Hypothalamus (tissue), 51 donors: ENCODE measurements at regions not wholly inside any gene's neighbourhood (a gene's known extent, or its start where the extent isn't known, plus 50 kb on each side); places are given as distances from the start of the nearest gene placed in this dataset.
"Not testable (repeated sequence)": the region's sequence is repeated elsewhere in the genome, so short reads cannot be mapped to it uniquely, and the experiment has no call there.

Source experiments
- DNase-seq, 51 donors: peaks; one replicate each; lab custom pipeline; 2025; lab: John Stamatoyannopoulos, UW

DNA sequence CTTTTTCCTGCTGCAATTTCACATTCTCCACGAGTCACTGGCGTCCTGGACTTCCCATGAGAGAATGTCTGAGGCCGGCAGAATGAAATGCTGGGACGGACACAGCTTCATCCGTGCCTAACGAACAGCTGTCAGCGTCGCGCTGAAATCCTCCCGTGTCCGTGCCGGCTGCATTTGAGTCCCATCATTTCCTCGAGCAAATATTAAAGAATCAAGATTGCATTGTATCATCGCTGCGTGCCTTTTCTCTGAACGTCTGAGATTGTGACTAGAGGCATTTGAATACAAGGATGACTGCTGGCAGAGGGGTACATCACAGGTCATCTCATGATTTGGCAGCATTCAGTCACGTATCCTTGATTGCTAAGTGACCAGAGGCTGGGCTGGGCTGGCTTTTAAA, 279.9 kb downstream of the ASMT start:
- peak in 1 of 51 donors; percentile 3 for DNase-seq

DNA sequence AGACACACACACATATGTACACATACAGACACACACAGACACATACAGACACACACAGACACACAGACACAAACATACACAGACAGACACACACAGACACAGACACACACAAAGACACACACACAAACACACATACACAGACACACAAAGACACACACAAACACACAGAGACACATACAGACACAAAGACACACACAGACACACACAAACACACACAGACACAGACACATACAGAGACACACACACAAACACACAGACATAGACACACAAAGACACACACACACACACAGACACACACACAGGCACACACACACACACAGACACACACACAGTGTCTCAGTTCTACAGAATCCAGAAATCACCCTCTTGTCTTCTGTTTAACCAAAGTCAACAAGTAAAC, 280.7 kb downstream of the ASMT start:
- no peak for DNase-seq

DNA sequence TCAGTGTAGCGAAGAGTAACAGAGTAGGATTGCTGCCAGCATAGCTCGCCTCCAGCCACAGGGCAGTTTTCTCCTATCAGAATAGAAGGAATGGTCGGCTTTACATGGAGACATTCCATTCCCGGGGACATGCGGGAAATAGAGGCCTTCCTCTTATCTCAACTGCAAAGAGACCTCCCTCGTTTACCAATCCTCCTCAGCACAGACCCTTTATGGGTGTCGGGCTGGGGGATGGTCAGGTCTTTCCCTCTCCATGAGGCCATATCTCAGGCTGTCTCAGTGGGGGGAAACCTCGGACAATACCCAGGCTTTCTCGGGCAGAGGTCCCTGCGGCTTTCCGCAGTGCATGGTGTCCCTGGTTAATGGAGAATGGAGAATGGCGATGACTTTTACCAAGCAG, 285.0 kb downstream of the ASMT start:
- no peak for DNase-seq

DNA sequence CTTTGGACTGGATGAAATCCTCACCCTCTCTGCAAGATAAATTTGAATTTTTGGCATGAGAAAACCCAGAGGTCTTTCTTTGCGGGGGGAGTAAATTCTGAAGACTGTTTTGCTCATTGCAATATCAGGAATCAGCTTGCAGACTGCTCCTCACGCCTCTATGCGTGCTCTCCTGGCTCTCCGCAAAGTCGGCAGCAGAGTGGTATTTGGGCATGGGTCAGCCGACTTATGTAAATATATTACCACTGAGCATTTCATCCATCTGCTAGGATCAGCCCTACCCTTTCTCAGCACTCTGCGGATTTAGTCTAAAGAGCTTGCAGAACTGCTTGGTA, 288.0 kb downstream of the ASMT start:
- no peak for DNase-seq

DNA sequence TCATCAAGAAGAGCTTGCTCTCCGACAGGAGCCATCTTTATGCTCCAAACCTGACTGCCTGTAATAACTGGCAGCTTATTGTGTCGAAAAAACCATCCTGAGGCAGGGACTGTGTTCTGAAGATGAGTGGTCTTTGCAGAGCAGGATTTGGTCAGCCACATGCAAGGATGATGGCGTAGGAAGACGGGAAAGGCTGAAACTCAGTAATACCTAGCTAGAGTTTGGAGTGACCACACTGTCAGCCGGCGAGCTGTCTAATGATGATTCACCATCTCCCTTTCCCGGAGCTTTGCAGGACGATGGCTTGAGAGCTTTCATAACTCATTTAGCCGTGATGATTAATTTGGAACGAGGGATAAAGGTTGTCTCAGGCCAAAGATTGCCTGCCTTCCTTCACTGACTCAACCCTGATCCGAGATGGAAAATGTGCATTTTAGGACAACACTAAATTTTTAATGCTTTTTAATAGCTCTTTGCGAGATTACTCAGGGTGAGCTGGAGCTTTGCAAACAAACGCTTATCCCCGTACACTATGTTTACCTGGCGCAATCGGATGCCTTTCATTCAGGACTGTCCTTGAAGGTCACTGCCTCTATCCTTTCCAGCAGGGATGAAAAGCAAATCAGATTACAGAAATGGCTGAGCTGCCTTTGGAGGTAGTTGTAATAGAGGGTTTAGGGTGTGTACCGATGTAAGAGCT, 288.5 kb downstream of the ASMT start:
- DNase-seq, result peak in 3 of 51 donors; percentile 1 to 7 (median 1)

DNA sequence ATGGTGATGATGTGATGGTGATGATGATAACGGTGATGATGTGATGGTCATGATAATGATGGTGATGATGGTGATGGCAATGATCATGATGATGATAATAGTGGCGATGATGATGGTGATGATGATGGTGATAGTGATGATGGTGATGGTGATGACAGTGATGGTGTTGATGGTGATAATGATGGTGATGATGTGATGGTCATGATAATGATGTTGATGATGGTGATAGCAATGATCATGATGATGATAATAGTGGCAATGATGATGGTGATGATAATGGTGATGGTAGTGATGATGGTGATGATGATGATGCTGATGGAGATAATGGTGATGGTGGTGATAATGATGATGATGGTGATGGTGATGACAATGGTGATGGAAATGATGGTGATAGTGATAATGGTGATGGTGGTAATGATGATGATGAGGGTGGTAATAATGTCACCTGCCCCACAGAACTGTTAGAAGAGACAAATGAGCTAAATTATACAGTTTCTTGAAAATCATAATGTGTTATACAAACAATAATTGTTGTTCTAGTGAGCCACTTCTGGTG, 289.9 kb downstream of the ASMT start:
- DNase-seq, result no peak

DNA sequence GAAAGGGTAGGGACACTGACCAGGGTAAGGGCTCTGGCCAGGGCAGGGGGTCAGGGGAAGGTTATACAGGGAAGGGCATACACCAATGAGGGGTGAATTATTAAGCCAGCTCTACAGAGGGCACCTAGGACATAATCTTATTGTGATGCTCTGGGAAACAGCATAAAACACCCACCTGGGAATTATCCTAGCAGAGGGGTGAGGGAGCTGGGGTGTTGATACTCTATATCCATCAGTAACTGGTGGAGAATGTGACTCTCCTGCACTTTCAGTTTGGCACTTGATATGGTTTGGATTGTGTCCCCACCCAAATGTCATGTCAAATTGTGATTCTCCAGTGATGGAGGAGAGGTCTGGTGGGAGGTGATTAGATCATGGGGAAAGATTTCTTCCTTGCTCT, 291.2 kb downstream of the ASMT start:
- DNase-seq, result no peak

DNA sequence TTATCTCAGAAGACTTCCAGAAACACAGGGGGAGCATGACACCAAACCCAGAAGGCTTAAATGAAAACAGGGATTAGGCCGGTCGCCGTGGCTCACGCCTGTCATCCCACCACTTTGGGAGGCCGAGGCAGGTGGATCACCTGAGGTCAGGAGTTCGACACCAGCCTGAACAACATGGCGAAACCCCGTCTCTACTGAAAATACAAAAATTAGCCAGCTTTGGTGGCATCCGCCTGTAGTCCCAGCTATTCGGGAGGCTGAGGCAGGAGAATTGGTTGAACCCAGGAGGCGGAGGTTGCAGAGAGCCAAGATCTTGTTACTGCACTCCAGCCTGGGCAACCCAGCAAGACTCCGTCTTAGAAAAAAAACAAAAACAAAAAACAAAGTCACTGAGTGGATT, 294.1 kb downstream of the ASMT start:
- DNase-seq, result not testable (repeated sequence)

DNA sequence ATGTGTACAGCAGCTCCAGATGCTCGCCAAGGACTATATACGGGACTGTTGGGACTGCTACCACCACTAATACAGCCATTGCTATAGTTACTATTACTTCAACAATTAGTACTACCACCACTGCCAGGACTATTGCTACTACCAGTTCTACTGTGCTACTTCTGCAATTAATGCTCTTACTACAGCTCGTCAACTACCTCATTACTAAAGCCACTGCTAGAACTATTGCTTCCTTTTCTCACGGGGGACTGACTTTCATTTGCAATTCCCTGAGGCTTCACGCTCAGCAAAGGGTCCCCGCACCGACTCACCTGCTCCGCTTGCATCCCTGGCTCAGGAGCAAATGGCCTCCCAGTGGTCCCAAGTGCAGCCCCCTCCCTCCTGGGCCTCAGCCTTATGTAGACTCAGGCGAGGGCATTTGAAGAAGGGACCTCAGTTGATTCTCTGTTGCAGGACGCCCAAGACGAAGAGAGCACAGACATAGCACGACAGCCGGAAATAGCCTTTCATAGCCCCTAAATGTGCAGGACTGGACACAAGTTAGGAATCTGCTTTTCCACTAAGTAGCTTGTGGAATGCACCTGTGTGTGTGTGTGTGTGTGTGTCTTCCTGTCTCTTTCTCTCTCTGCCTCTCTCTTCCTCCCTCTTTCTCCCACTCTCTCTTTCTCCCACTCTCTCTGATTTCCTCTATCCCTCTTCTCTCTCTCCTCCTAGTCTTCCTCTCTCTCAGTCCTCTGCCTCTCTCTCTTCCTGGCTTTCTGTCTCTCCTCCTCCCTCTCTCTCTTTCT, 294.8 kb downstream of the ASMT start:
- no peak for DNase-seq

DNA sequence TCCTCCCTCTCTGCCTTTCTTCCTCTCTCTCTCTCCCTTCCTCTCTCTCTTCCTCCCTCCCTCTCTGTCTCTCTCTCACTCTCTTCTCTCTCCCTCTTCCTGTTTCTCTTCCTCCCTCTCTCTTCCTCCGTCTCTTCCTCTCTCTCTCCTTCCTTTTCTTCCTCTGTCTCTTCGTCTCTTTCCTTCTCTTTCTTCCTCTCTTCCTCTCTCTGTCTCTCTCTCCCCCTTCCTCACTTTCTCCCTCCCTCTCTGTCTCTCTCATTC, 295.3 kb downstream of the ASMT start:
- no peak for DNase-seq

DNA sequence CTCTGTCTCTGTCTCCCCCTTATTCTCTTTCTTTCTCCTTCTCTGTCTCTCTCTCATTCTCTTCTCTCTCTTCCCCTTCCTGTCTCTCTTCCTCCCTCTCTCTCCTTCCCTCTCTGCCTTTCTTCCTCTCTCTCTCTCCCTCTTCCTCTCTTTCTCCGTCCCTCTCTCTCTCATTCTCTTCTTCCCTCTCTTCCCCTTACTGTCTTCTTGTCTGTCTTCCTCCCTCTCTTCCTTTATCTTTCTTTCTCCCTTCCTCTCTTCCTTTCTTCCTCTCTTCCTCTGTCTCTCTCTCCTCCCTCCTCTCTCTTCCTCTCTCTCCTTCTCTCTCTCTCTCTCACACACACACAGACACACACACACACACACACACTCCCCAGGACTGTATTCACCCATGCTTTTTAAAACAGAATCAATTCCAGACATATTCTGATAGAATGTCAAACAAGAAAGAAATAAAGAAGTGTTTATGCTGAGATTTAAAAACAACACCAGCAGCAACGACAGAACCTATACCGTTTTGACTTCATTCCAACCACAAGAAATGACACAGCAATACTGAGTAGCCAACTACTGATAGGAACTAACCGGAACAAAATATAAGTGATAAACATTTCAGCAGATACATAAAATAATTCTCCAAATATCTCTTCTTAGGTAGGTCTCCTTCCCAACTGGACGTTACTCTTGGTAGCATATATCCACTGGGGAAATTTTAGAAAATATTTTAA, 296.7 kb downstream of the ASMT start:
- DNase-seq, result no peak

DNA sequence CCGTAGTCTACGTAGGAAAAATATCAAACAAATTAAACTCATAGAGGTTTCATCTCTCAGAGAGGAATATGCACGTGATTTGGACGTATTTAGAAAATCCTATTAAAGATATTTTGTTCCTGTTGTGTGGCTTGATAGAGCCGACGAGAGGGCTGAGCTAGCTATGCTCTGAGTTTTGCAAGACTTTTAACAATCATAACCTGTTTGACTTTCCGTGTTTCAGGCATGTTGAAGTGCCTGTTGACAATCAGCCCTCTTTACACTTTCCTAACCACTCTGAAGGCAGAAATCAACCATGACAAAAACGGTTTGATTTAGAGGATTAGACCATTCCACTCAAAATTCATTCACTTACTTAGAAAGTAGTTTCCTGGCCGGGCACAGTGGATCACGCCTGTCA, 297.3 kb downstream of the ASMT start:
- DNase-seq, result no peak

DNA sequence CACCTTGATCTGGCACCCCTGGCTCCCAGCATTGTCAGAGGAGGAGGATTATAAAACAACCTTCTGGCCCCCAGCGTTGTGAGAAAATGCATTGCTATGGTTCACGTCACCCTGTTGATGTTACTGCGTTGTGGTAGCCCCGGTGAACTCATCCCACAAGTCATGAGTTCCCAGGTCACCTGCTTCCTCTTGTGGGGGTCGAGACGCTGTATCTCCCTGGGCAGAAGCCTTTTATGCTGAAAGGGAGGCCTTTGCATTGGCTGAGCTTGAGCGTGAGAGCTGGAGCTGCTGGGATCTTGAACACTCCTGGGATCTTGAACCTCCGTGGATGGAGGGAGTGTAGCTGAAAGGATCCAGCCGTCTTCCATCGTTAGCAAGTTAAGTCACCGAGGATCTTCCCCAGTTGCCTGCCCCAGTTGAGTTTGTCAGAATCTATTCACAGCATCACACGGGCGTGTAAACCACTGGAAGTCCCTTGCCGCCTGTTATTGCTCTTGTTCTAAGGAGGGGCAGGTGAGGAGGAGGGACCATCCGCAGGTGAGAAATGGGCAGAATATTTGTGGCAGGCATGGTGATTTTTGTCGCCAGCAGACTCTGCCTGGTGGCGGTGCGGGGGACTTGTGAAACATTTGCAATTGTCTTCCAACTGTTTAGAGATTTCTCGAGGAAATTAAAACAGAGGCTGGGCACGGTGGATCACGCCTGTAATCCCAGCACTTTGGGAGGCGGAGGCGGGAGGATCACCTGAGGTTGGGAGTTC, 299.9 kb downstream of the ASMT start:
- DNase-seq, result no peak

DNA sequence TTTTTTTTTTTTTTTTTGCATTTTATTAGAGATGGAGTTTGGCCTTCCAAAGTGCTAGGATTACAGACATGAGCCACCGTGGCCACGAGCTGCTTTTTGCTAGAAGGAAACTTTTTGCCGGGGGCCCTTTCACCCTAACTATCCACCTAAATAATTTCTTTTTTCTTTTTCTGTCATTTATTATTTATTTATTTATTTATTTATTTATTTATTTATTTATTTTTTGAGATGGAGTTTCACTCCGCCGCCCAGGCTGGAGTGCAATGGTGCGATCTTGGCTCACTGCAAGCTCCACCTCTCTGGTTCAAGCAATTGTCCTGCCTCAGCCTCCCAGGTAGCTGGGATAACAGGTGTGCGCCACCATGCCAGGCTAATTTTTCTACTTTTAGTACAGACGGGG, 303.9 kb downstream of the ASMT start:
- DNase-seq, result no peak

DNA sequence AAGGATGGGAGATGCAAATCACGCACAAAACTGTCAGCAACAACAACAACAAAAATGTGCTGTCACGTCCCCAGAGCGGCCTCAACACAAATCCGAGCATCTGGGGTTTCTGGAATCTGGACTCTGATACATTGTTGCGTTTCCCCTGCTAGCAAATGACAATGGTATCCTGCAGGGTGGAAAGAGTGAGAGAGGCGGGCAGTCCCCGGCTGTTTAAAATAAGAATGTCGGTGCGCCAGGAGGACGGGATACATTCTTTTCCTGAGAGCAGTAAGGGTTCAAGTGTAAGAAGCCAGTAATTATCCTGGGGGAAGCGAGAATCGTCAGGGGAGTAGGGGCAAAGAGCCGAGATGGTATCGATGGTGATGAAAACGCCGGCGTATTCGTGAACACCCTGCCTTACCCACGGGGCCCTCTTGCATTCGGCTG, 310.2 kb downstream of the ASMT start:
- DNase-seq, result peak in 4 of 51 donors; percentile 1 to 19 (median 9)

DNA sequence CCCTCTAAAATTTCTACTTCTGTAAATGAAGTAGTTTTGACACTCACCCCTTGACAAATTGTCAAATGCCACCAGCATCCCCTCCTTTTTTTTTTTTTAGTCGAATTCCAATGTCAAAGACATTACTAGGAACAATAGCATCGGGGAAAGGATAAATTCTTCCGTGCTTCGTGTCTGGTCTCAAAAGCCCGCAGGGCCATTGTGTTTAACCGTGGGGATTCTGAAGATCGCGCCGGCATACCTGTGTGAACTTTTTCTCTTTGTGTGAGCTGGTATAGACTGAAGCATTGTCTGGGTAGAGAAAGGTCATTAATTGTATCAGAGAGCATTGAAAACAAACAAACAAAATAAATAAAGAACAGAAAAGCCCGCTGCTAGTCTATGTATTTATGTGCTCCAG, 313.9 kb downstream of the ASMT start:
- no peak for DNase-seq

DNA sequence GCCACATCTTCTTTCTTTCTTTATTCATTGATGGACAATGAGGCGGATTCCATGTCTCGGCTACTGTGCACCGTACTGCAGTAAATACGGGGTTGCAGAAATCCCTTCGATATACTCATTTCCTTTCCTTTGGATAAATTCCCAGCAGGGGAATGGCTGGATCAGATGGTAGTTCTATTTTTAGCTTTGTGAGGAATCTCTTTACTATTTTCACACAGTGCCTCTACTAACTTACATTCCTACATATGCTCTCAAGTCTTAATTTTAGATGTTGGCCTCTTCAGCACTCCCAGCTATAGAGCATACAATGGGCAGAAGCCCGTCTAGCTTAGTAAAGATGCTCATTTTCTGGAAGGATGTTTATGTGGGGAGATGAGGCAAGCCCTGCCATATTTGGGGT, 317.4 kb downstream of the ASMT start:
- DNase-seq, result no peak

DNA sequence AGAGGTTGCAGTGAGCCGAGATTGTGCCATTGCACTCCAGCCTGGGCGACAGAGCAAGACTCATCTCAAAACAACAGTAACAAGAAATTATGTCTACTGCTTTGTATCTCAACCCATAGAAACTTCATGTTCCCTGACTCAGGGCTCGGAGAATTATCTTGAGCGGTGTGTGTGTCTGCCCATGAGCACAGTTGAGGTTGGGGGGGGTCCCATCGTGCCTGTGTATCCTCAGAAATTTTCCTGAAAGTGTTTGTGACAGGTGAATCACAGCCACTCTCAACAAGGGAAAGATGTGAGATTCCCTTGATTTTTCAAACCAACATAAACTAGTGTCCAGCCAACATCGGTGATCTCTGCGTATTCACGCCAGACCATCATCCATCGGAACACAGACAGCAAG, 319.1 kb downstream of the ASMT start:
- no peak for DNase-seq

DNA sequence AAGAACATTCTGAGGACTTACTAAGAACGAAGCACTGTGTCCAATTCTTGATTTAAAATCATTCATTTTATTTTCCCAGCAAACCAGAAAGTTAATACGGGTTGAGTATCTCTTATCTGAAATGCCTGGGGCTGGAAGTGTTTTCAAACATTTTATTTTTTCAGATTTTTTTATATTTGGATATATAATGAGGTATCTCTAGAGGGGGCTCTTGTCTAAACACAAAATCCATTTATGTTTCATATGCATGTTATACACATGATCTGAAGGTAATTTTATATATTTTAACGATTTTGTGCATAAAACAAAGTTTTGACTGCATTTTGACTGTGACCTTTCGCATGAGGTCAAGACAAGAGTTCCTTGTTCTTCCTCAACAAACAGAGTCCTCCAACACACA, 320.9 kb downstream of the ASMT start:
- no peak for DNase-seq

DNA sequence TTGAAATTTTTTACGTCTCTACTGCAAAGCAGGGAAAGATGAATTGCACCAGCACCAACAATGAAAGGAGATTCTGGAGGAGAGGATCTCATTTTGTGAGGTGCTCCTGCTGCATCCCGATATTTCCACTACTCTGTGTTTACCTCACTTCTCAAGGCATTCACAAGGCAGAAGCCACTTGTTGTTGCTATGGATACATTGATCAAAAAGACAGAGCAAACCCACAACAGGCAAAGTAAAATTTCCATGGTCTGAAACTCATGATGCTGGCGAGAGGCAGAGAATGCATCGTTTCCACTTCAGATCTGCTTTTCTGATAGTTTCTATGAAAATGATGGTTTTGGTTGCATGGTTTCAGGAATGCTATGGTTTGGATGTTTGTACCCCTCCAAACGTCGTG, 323.3 kb downstream of the ASMT start:
- no peak for DNase-seq

DNA sequence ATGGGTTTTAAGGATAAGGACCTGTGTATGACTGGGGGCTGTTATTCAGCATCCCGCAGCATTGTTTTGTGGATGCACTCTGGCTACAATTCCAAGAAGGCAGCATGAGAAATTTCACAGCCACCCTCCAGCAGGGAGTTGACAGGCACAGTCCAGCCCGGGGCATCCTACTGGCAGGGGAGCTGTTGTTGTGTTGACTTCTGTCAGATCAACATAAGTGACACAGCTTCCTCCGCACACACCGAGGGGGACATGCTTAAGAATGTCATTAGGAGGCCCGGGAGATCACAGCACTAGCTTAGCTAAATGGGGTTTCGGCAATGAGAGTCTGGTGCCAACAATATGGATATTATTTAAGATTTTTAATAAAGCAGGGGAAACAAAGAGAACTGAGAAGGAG, 326.5 kb downstream of the ASMT start:
- DNase-seq, result no peak
